HG02623 (cell line): ENCODE measurements at regions not wholly inside any gene's neighbourhood (a gene's known extent, or its start where the extent isn't known, plus 50 kb on each side); places are given as distances from the start of the nearest gene placed in this dataset.
"Not testable (repeated sequence)": the region's sequence is repeated elsewhere in the genome, so short reads cannot be mapped to it uniquely, and the experiment has no call there.

Experiments used
- ATAC-seq: cut with Tn5 transposase; IDR thresholded peaks from one replicate; pipeline ENCODE4 v1.9.1; 2021; ENCODE audit warnings: moderate library complexity; ENCODE audit not compliant: unreplicated experiment

- no peak for ATAC-seq
Measured at GRCh38 chr10:14429043-14429700, 98.4 kb upstream of the FRMD4A start.

DNA sequence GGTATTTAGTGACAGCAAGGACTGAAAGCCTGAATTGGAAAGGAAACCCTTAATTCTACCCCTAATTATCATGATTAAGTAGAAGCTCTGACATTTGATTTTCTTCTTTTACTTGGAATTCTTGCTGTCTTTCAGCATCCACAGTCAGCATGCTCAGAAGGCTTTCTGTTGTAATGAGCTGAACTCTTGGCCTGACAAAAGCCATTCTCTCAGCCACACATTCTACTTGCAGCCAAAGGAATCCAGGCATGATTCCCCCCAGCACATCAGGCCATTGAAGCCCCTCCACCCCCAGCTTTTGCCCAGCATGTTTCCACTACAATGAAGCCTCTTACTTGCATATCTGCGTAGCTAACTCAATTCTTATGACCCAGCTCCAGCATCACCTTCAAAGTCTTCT lies 94.3 kb upstream of the FRMD4A start:
- no peak for ATAC-seq

DNA sequence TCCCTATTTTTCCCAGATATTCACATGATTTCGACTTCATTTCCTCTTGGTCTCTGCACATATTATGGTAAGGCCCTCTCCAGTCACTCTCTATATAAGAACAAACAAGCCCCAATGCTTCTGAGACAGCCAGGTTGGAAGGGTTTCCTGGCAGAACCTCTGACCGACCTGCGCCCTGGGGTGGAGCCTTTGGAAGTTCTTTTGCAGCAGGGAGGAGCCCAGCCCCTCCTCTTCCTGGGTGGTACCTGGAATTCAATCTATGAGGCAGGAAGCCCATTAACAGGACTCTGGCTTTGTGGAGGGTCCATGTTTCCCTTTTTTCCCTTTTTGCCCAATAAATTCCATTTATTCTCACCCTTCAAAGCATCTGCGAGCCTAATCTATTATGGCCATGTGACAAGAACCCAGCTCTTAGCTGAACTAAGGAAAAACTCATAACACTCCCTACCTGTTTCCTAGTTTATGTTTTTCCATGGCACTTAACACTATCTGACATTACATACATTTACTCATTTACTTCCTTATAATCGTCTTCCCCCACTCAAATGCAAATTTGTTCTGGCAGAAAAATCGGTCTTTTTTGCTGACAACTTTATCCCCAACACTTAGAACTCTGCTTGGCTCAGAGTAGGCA lies 92.5 kb upstream of the FRMD4A start:
- no peak for ATAC-seq

GRCh38 chr10:14422431-14422830 lies 91.7 kb upstream of the FRMD4A start:
- ATAC-seq, result no peak

DNA sequence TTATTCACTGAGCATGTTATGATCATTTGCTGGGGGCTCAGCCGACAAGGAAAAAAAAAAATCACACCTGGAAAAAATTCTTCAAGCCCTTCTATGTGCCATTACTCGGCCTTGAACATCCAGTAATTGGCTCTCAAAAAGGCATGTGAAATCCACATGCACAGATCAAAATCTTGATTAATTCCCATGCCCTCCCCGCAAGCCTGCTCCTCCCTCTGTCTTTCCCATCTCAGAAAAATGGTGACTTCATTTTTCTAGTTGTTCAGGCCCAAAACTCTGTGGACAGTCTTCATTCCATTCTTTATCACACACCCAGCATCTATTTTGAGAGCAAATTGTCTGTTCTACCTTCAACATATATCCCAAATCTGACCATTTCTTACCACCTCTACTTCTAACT lies 91.2 kb upstream of the FRMD4A start:
- no peak for ATAC-seq

- ATAC-seq, result not testable (repeated sequence)
Measured at GRCh38 chr10:14417336-14417735, 86.6 kb upstream of the FRMD4A start.

DNA sequence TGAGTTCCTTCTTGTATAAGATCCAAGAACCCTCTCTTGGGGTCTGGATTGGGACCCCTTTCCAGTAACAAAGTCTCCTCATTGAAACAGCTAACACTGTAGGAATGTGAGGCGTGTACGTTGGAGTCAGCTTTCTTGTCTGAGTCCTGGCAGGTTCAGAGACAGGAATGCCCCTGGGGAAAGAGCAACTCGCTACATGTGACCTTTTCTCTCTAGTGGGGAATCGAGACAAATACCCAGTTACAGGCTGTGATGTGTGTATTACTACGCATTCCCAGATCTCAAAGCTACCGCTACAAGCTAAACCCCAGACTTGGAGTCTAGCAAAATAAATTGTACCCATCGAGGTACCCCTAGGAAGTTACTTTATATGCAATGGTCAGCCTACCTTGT lies 85.6 kb upstream of the FRMD4A start:
- ATAC-seq, result no peak

- no peak for ATAC-seq
Measured at GRCh38 chr10:14415676-14416307, 85.1 kb upstream of the FRMD4A start.

- no peak for ATAC-seq
Measured at GRCh38 chr10:14414901-14415300, 84.2 kb upstream of the FRMD4A start.

DNA sequence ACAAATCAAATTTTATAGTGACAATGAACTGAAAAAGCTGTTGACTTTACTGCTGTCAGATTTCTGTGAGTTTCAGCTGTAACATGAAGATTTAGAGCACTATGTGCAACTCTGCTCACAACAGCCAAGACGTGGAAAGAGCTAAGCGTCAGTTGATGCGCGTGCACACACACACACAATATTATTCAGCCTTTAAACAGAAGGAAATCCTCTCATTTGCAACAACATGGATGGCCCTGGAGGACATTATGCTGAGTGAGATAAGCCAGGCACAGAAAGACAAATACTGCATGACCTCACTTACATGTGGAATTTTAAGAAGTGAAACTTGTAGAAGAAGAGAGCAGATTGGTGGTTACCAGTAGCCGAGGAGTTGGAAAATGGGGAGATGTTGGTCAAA lies 82.8 kb upstream of the FRMD4A start:
- ATAC-seq, result no peak

- ATAC-seq, result no peak
Measured at GRCh38 chr10:14412624-14413023, 81.9 kb upstream of the FRMD4A start.

DNA sequence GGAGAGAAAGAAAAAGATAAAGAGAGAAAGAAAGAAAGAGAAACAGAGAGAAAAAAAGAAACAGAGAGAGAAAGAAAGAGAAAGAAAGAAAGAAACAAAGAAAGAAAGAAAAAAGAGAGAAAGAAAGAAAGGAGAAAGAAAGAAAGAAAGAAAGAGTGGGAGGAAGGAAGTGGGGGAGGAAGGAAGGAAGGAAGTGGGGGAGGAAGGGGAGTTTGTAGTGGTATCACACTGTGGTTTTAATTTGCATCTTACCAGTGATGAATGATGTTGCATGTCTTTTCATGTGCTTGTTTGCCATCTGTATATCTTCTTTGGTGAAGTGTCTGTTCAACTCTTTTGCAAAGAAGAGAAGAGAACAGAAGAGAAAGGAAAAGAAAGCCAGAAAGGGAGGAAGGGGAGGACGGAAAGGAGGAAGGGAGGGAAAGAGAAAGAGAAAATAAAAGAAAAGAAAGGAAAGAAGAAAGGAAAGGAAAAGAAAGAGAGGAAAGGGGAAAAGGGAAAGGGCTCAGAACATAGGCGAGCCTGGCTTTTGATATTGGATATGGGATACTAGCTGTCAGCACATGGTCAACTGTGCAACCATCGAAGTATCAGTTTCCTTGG lies 79.2 kb upstream of the FRMD4A start:
- ATAC-seq, result no peak

DNA sequence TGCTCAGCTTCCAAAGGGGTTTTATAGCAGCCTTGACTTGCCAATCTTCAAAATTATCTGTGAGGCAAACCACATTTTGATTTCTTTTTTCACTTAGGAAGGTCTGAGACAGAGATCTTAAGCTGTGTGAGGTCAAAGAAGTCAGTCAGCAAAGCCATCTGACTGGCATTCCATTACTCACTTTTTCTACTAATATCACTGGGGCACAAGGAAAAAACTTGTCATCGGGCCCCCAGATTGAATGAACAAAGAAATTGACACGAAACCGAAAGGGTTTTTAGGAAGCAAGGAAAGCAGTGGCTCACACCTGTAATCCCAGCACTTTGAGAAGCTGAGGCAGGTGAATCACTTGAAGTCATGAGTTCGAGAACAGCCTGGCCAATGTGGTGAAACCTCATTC lies 78.5 kb upstream of the FRMD4A start:
- ATAC-seq, result no peak

DNA sequence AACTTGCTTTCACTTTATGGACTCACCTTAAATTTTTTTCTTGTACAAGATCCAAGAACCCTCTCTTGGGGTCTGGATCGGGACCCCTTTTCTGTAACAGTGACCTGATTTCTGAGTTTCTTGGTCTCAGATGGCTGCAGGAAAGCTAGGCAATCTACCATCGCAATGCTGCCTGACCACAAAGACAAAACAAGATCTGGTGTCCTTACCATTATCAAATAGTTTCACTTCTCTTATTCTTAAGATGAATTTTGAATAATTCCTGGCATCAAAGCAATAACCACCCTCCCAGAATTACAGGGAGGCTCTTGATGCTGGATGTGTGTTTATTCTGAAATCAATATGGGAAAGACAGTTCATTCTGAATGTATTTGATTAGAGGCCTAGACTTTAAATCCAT lies 77.4 kb upstream of the FRMD4A start:
- no peak for ATAC-seq

- no peak for ATAC-seq
Measured at GRCh38 chr10:14407567-14407966, 76.8 kb upstream of the FRMD4A start.

GRCh38 chr10:14405076-14406065 lies 74.6 kb upstream of the FRMD4A start:
- ATAC-seq, result no peak

DNA sequence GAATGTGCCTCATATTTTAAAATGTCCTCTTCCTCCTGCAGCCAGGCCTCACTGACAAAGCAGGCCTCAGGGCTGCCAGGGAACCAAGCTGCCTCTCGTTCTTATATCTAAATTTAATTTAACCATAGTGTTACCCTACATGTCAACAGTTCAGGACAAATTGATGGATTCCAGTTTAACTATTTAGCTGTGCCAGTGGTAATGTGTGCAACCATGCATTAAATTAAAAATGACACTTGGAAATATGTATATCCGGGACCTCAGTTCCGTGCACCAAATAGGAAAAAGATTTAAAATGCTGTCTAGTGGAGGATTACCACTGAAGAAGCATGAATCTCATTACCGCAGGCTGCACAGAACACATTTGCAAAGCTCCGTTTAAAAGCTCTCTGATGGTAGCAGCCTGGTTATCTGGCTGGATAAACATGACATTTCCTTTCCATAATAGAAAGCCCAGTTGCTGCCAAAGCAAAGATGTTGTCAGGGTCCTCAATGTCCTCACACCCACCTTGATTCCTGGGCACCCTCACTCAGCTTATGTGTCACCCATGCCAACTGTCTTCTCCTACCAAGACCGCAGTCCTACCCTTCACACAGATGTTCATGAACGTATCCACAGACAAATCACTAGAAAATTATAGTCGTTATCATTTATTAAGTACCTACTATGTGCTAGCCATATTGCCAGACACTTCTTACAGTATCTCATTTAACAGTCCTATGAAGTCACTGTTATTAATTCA lies 73.3 kb upstream of the FRMD4A start:
- no peak for ATAC-seq

GRCh38 chr10:14403359-14403758 lies 72.6 kb upstream of the FRMD4A start:
- ATAC-seq, result no peak

- ATAC-seq, result no peak
Measured at GRCh38 chr10:14399641-14400040, 68.9 kb upstream of the FRMD4A start.

DNA sequence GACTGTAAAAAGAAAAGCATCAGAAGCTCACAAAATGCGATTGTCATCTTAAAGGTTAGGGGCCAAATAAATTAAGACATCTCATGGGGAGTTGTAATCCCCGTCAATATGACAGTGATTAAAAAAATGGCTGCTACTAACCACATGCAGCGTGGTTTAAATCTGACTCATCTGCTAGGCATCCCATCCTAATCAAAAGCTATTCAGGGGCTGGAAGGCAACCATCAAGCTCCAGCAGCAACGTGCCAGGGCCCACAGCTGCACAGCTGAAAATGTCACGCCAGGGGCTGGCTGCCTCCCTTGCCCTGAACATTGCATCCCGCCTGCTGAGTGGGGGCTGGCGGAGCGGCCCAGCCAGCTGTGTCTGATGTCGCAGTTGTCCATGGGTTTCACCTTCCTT lies 66.3 kb upstream of the FRMD4A start:
- no peak for ATAC-seq
